H9 (cell line): ENCODE measurements at regions not wholly inside any gene's neighbourhood (a gene's known extent, or its start where the extent isn't known, plus 50 kb on each side); places are given as distances from the start of the nearest gene placed in this dataset.
"Not testable (repeated sequence)": the region's sequence is repeated elsewhere in the genome, so short reads cannot be mapped to it uniquely, and the experiment has no call there.

ENCODE experiments used
- DNase-seq: peaks from one replicate; pipeline ENCODE4 v3.0.0-alpha.2; 2017
- H2AFZ ChIP-seq: one replicate; pipeline ENCODE4 v1.6.1; 2013; ENCODE audit warnings: mild to moderate bottlenecking, low read length, control low read depth, moderate library complexity
- H2AK5ac ChIP-seq: 2 replicates; pipeline ENCODE4 v1.6.1; 2013; ENCODE audit warnings: low read length, control low read depth, mixed read lengths; ENCODE audit not compliant: insufficient read length
- H2BK120ac ChIP-seq: one replicate; pipeline ENCODE4 v1.6.1; 2013; ENCODE audit warnings: low read depth, mild to moderate bottlenecking, low read length, control low read depth, inconsistent platforms; ENCODE audit not compliant: poor library complexity, severe bottlenecking
- H2BK12ac ChIP-seq: 2 replicates; pipeline ENCODE4 v1.6.1; 2013; ENCODE audit warnings: low read length, control low read depth, mixed read lengths, low read depth; ENCODE audit not compliant: insufficient read length
- H2BK15ac ChIP-seq: 2 replicates; pipeline ENCODE4 v1.6.1; 2013; ENCODE audit warnings: low read depth, low read length, control low read depth
- H2BK20ac ChIP-seq: one replicate; pipeline ENCODE4 v1.6.1; 2013; ENCODE audit warnings: low read depth, mild to moderate bottlenecking, low read length, control low read depth, inconsistent platforms; ENCODE audit not compliant: poor library complexity, severe bottlenecking
- H2BK5ac ChIP-seq: 2 replicates; pipeline ENCODE4 v1.6.1; 2013; ENCODE audit warnings: low read length, control low read depth, mixed read lengths; ENCODE audit not compliant: insufficient read length
- H3K14ac ChIP-seq: 2 replicates; pipeline ENCODE4 v1.6.1; 2013; ENCODE audit warnings: low read length, control low read depth; ENCODE audit not compliant: insufficient read depth
- H3K18ac ChIP-seq: 2 replicates; pipeline ENCODE4 v1.6.1; 2013; ENCODE audit warnings: low read depth, mild to moderate bottlenecking, mixed read lengths, low read length, control low read depth; ENCODE audit not compliant: insufficient read length
- H3K23ac ChIP-seq: 2 replicates; pipeline ENCODE4 v1.6.1; 2013; ENCODE audit warnings: low read length, control low read depth, mixed read lengths, low read depth; ENCODE audit not compliant: insufficient read length
- H3K23me2 ChIP-seq: 2 replicates; pipeline ENCODE4 v1.6.1; 2013; ENCODE audit warnings: low read depth, mild to moderate bottlenecking, mixed read lengths, low read length, control low read depth; ENCODE audit not compliant: insufficient read length, poor library complexity, severe bottlenecking
- H3K27ac ChIP-seq: 2 replicates; pipeline ENCODE4 v1.5.1; 2013; ENCODE audit warnings: low read length, control low read depth, mixed read lengths, low read depth; ENCODE audit not compliant: insufficient read length
- H3K27me3 ChIP-seq: 2 replicates; pipeline ENCODE4 v1.6.1; 2013; ENCODE audit warnings: low read length, control low read depth, inconsistent platforms; ENCODE audit not compliant: insufficient read depth
- H3K4ac ChIP-seq: 2 replicates; pipeline ENCODE4 v1.6.1; 2013; ENCODE audit warnings: low read depth, mild to moderate bottlenecking, control low read depth, inconsistent platforms, low read length, moderate library complexity
- H3K4me1 ChIP-seq: 2 replicates; pipeline ENCODE4 v1.6.1; 2013; ENCODE audit warnings: low read length, control low read depth, inconsistent platforms; ENCODE audit not compliant: insufficient read depth
- H3K4me2 ChIP-seq: 2 replicates; pipeline ENCODE4 v1.6.1; 2013; ENCODE audit warnings: low read length, control low read depth, mixed read lengths; ENCODE audit not compliant: insufficient read length, insufficient read depth
- H3K56ac ChIP-seq: 2 replicates; pipeline ENCODE4 v1.6.1; 2013; ENCODE audit warnings: low read depth, mild to moderate bottlenecking, mixed read lengths, low read length, control low read depth; ENCODE audit not compliant: insufficient read length
- H3K79me1 ChIP-seq: 2 replicates; pipeline ENCODE4 v1.6.1; 2013; ENCODE audit warnings: low read depth, mild to moderate bottlenecking, moderate library complexity, low read length, control low read depth, inconsistent platforms; ENCODE audit not compliant: insufficient read depth, poor library complexity, severe bottlenecking
- H3K79me2 ChIP-seq: 2 replicates; pipeline ENCODE4 v1.6.1; 2013; ENCODE audit warnings: low read length, control low read depth, inconsistent platforms; ENCODE audit not compliant: insufficient read depth
- H3K9ac ChIP-seq: 2 replicates; pipeline ENCODE4 v1.6.1; 2013; ENCODE audit warnings: low read length, control low read depth, mixed read lengths; ENCODE audit not compliant: insufficient read length; ENCODE audit errors: extremely low read depth
- H3K9me3 ChIP-seq: one replicate; pipeline ENCODE4 v1.6.1; 2013; ENCODE audit warnings: low read depth, low read length, inconsistent platforms; ENCODE audit not compliant: control insufficient read depth
- H3T11ph ChIP-seq: one replicate; pipeline ENCODE4 v1.6.1; 2013; ENCODE audit warnings: mild to moderate bottlenecking, low read length, control low read depth, inconsistent platforms
- H4K20me1 ChIP-seq: one replicate; pipeline ENCODE4 v1.6.1; 2013; ENCODE audit not compliant: control insufficient read depth, insufficient read length, insufficient read depth
- H4K5ac ChIP-seq: 2 replicates; pipeline ENCODE4 v1.6.1; 2013; ENCODE audit warnings: low read depth, mild to moderate bottlenecking, mixed read lengths, low read length, control low read depth; ENCODE audit not compliant: insufficient read length
- H4K8ac ChIP-seq: replicated peaks from 2 replicates; pipeline ENCODE4 v1.6.1; 2013; ENCODE audit warnings: low read length, control low read depth, mixed read lengths, low read depth; ENCODE audit not compliant: insufficient read length
- H4K91ac ChIP-seq: 2 replicates; pipeline ENCODE4 v1.6.1; 2013; ENCODE audit warnings: low read depth, mild to moderate bottlenecking, moderate library complexity, mixed read lengths, low read length, control low read depth; ENCODE audit not compliant: insufficient read length
- H3K27ac Mint-ChIP-seq, 3 experiments: 2 replicates in 2 of 3; 3 replicates in 1 of 3; pipeline ENCODE4 v1.8.0; 2020 to 2021; ENCODE audit warnings: mixed read lengths in 3 of 3, mild to moderate bottlenecking in 1 of 3, moderate library complexity in 1 of 3
- H3K27me3 Mint-ChIP-seq: 2 replicates; pipeline ENCODE4 v1.8.0; 2021; ENCODE audit warnings: low read depth, mild to moderate bottlenecking, moderate library complexity, mixed read lengths
- H3K36me3 Mint-ChIP-seq, 3 experiments: 2 replicates in 2 of 3; 3 replicates in 1 of 3; pipeline ENCODE4 v1.8.0; 2020 to 2021; ENCODE audit warnings: low read depth in 3 of 3, mixed read lengths in 3 of 3; ENCODE audit not compliant: insufficient read depth in 1 of 3
- H3K4me1 Mint-ChIP-seq, 2 experiments: 2 replicates each; pipeline ENCODE4 v1.8.0; 2020; ENCODE audit warnings: mixed read lengths in 2 of 2
- H3K4me3 Mint-ChIP-seq, 2 experiments: 2 replicates in 1 of 2; 3 replicates in 1 of 2; pipeline ENCODE4 v1.8.0; 2020 to 2021; ENCODE audit warnings: mild to moderate bottlenecking in 2 of 2, mixed read lengths in 2 of 2, moderate library complexity in 1 of 2
- H3K9me3 Mint-ChIP-seq, 2 experiments: 2 replicates in 1 of 2; 3 replicates in 1 of 2; pipeline ENCODE4 v1.8.0; 2020; ENCODE audit warnings: mild to moderate bottlenecking in 2 of 2, mixed read lengths in 2 of 2, moderate library complexity in 1 of 2
- WGBS: extraction: QIAGEN DNeasy Blood & Tissue Kit; methylation state at CpG from one replicate; pipeline ENCODE4 v1.1.7; 2013; ENCODE audit warnings: missing lambda C conversion rate, low lambda C conversion rate, mixed read lengths; ENCODE audit not compliant: insufficient read length; ENCODE audit errors: extremely low coverage; 5-methylcytosine and 5-hydroxymethylcytosine counted together

GRCh38 chr2:87352178-87352934 lies 330.7 kb upstream of the PLGLB1 start:
- H3K23me2 ChIP-seq, H2BK20ac ChIP-seq, H3K9me3 Mint-ChIP-seq, H4K8ac ChIP-seq, H3K4ac ChIP-seq, H3K56ac ChIP-seq, H3K18ac ChIP-seq, H3K27ac ChIP-seq, H3K79me2 ChIP-seq, H3K27ac Mint-ChIP-seq, H3K27me3 ChIP-seq, H3K9me3 ChIP-seq, H2AFZ ChIP-seq, H3K4me1 Mint-ChIP-seq, H2BK15ac ChIP-seq, DNase-seq, H4K91ac ChIP-seq, H3K4me2 ChIP-seq, H3K14ac ChIP-seq, H4K5ac ChIP-seq, H3T11ph ChIP-seq, H3K23ac ChIP-seq, H3K4me3 Mint-ChIP-seq, H2BK120ac ChIP-seq, H3K36me3 Mint-ChIP-seq, H2AK5ac ChIP-seq, H2BK12ac ChIP-seq, H3K27me3 Mint-ChIP-seq, H4K20me1 ChIP-seq, H3K79me1 ChIP-seq, H3K4me1 ChIP-seq, H2BK5ac ChIP-seq, H3K9ac ChIP-seq: not testable (repeated sequence)
- no CpG with 5 or more reads among the region's 21 CpGs for WGBS

GRCh38 chr2:87353408-87353807 lies 331.8 kb upstream of the PLGLB1 start:
- not testable (repeated sequence) for H3K23ac ChIP-seq, H4K8ac ChIP-seq, H3K4me1 ChIP-seq, H2BK12ac ChIP-seq, H3K27me3 Mint-ChIP-seq, H3K4me3 Mint-ChIP-seq, H3K27ac ChIP-seq, H4K91ac ChIP-seq, H3K4me1 Mint-ChIP-seq, H3K9ac ChIP-seq, H3K36me3 Mint-ChIP-seq, H2BK5ac ChIP-seq, H3T11ph ChIP-seq, DNase-seq, H2BK20ac ChIP-seq, H2BK120ac ChIP-seq, H3K79me2 ChIP-seq, H2BK15ac ChIP-seq, H2AK5ac ChIP-seq, H3K9me3 ChIP-seq, H3K56ac ChIP-seq, H3K27me3 ChIP-seq, H2AFZ ChIP-seq, H4K5ac ChIP-seq, H3K18ac ChIP-seq, H3K23me2 ChIP-seq, H4K20me1 ChIP-seq, H3K27ac Mint-ChIP-seq, H3K14ac ChIP-seq, H3K4ac ChIP-seq, H3K9me3 Mint-ChIP-seq, H3K79me1 ChIP-seq, H3K4me2 ChIP-seq
- no CpG with 5 or more reads among the region's 10 CpGs for WGBS
